Inflammatory macrophage treated with lipopolysaccharide for 1 hour (primary cell): ENCODE measurements at regions not wholly inside any gene's neighbourhood (a gene's known extent, or its start where the extent isn't known, plus 50 kb on each side); places are given as distances from the start of the nearest gene placed in this dataset.

Experiments
- DNase-seq, 2 donors: peaks; one replicate each; pipeline ENCODE4 v3.0.0-alpha.2; 2020 to 2022

- DNase-seq, result no peak
Measured at GRCh38 chr1:22222723-22223122, 79.8 kb upstream of the WNT4 start.

- no peak for DNase-seq
Measured at GRCh38 chr1:22223176-22223575, 80.3 kb upstream of the WNT4 start.

- no peak for DNase-seq
Measured at GRCh38 chr1:22224091-22224490, 81.2 kb upstream of the WNT4 start.

- DNase-seq, result no peak
Measured at GRCh38 chr1:22224631-22225030, 81.7 kb upstream of the WNT4 start.

- no peak for DNase-seq
Measured at GRCh38 chr1:22225858-22226589, 83.1 kb upstream of the WNT4 start.

- no peak for DNase-seq
Measured at GRCh38 chr1:22228074-22228473, 85.2 kb upstream of the WNT4 start.

GRCh38 chr1:22228505-22228911 lies 85.6 kb upstream of the WNT4 start:
- DNase-seq, result no peak

GRCh38 chr1:22229379-22229778 lies 86.5 kb upstream of the WNT4 start:
- peak; percentile 10 to 37 for DNase-seq

GRCh38 chr1:22231068-22231593 lies 88.2 kb upstream of the WNT4 start:
- DNase-seq, result no peak

- no peak for DNase-seq
Measured at GRCh38 chr1:22231995-22232690, 89.2 kb upstream of the WNT4 start.

- no peak for DNase-seq
Measured at GRCh38 chr1:22233222-22233621, 90.3 kb upstream of the WNT4 start.

- no peak for DNase-seq
Measured at GRCh38 chr1:22234476-22235030, 91.7 kb upstream of the WNT4 start.

GRCh38 chr1:22236166-22236565 lies 93.3 kb upstream of the WNT4 start:
- DNase-seq, result no peak

- no peak for DNase-seq
Measured at GRCh38 chr1:22236900-22237299, 94.0 kb upstream of the WNT4 start.

- DNase-seq, result peak in 1 of 2 donors; percentile 12
Measured at GRCh38 chr1:22237433-22238093, 94.7 kb upstream of the WNT4 start.

GRCh38 chr1:22238356-22239224 lies 95.7 kb upstream of the WNT4 start:
- no peak for DNase-seq

GRCh38 chr1:22239378-22239777 lies 96.5 kb upstream of the WNT4 start:
- no peak for DNase-seq

- no peak for DNase-seq
Measured at GRCh38 chr1:22241250-22241649, 98.4 kb upstream of the WNT4 start.

- no peak for DNase-seq
Measured at GRCh38 chr1:22241811-22242210, 98.9 kb upstream of the WNT4 start.

- DNase-seq, result no peak
Measured at GRCh38 chr1:22245100-22245650, 102.3 kb upstream of the WNT4 start.

- no peak for DNase-seq
Measured at GRCh38 chr1:22245726-22246125, 102.8 kb upstream of the WNT4 start.
